Cerebellar cortex (tissue), 1 donor: ENCODE measurements at regions not wholly inside any gene's neighbourhood (a gene's known extent, or its start where the extent isn't known, plus 50 kb on each side); places are given as distances from the start of the nearest gene placed in this dataset.
"Not testable (repeated sequence)": the region's sequence is repeated elsewhere in the genome, so short reads cannot be mapped to it uniquely, and the experiment has no call there.

Source experiments
- DNase-seq: peaks from one replicate; pipeline ENCODE4 v3.0.0-alpha.2; 2015; ENCODE audit warnings: low spot score

DNA sequence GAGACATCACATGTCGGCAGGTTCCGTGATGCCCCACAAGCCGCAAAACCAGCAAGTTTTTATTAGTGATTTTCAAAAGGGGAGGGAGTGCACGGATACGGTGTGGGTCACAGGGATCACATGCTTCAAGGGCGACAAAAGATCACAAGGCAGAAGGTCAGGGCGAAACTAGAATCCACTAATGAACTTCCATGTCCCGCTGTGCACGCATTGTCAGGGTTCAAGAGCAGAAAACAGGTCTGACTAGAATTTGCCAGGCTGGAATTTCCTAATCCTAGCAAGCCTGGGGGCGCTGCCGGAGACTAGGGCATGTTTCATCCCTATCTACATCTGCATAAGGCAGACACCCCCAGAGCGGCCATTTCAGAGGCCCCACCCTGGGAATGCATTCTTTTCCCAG, 225.2 kb downstream of the NPHP4 start:
- not testable (repeated sequence) for DNase-seq

DNA sequence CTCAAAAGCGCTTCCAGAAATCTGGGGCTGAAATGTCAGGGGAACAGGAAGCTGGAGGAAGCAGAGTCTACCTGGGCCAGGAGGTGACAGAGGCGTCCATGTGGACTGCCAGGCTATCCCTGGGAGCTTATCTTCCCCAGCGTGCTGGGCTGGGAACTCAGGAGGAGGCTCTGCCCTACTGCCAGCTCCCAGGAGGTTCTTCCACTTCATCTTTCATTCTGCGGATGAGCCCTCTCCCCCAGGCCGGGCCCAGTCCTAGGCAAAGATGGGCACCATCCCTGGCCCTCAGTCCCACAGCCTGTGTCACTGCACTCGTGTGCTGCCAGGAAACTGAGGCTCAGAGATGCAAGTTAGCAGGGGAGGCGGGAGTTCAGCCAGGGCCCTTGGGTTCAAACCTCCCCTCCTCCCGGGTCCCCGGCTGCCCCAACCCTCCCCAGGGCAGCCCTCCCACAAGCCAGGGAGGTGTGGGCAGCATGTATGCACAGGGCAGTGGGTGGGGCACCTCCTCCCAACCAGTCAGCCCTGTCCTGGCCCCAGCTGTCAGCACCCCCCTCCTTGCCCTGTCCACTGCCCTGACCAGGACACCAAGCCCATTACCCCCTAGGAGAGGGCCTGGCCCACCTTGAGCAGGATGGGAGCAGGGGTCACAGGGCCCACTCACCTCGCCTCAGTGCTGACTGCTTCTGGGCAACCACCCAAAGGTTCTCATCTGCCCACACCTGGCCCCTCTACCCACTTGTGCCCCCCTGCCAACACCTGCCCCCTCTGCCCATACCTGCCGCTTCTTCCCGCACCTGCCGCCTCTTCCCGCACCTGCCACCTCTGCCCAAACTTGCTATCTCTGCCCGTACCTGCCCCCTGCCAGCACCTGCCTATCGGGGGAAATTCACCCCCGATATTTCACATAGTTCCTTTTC, 226.0 kb downstream of the NPHP4 start:
- DNase-seq = no peak

- no peak for DNase-seq
Observed at GRCh38 chr1:5765483-5765882, 226.7 kb downstream of the NPHP4 start.

GRCh38 chr1:5764959-5765358, 227.3 kb downstream of the NPHP4 start:
- no peak for DNase-seq

- no peak for DNase-seq
Observed at GRCh38 chr1:5764464-5764863, 227.8 kb downstream of the NPHP4 start.

GRCh38 chr1:5763696-5764370, 228.4 kb downstream of the NPHP4 start:
- DNase-seq = no peak

DNA sequence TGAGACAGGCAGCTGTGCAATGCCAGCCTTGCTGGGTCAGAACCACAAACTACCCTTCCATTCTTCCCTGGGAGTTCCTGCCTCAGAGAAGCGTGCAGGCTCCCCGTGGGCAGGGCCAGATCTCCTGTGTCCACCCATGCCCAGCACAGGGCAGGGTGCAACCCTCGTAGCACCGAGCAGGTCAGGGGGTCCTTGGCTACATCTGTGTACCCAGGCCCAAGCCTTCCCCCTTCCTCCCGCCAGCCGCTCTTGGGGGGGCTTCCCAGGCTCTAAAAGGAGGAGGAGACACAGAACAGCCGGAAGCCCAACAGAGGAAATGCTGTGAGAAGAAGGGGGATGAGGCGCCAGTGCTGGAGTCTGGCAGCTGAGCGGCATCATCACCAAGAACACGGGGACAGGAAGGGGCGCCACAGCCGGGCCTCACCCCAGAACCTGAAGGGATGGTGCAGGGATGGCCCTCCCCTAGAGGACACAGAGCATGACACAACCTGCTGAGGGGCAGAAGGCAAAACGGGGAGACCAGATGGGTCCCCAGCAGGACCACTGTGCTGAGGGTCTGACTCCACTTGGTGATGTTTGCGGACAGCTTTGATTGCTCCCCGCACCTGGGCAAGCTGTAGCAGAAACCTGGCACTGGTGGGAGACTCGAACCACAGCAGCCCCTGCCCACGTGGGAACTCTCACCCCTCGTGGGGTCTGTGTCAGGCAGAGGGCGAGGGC, 233.2 kb downstream of the NPHP4 start:
- no peak for DNase-seq

- no peak for DNase-seq
Observed at GRCh38 chr1:5758000-5758858, 234.0 kb downstream of the NPHP4 start.

- DNase-seq = no peak
Observed at GRCh38 chr1:5757187-5757805, 234.9 kb downstream of the NPHP4 start.

DNA sequence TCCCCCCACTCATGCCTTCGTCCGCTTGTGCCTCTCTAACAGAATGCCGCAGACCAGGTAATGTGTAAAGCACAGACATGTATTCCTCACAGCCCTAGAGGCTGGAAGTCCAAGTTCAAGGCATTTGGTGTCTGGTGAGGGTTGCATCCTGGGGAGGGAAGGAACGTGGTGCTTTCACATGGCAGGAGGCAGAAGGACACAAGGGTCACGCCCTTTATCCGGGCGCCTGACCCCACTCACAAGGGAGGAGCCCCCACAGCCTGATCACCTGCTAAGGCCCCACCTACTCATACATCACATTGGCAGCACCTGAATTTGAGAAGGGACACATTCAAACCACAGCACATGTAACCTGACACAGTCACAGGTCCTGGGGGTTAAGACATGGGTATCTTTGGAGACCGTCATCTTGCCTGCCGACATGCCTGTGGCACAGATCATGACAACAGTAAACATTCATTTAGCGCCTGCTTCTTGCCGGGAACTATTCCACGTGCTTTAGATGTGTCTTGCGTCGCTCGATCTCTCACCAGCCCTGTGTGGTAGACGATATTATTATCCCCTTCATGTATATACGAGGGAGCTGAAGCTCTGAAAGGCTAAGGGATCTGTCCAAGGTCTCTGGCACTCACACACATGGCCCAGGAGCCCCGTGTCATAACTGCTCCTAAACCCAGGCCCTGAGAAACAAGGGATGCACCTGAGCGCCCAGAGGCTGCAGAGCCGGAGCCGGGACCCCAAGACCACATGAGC, 235.6 kb downstream of the NPHP4 start:
- DNase-seq = no peak

- no peak for DNase-seq
Observed at GRCh38 chr1:5755552-5756125, 236.6 kb downstream of the NPHP4 start.

- DNase-seq = no peak
Observed at GRCh38 chr1:5754817-5755551, 237.2 kb downstream of the NPHP4 start.

DNA sequence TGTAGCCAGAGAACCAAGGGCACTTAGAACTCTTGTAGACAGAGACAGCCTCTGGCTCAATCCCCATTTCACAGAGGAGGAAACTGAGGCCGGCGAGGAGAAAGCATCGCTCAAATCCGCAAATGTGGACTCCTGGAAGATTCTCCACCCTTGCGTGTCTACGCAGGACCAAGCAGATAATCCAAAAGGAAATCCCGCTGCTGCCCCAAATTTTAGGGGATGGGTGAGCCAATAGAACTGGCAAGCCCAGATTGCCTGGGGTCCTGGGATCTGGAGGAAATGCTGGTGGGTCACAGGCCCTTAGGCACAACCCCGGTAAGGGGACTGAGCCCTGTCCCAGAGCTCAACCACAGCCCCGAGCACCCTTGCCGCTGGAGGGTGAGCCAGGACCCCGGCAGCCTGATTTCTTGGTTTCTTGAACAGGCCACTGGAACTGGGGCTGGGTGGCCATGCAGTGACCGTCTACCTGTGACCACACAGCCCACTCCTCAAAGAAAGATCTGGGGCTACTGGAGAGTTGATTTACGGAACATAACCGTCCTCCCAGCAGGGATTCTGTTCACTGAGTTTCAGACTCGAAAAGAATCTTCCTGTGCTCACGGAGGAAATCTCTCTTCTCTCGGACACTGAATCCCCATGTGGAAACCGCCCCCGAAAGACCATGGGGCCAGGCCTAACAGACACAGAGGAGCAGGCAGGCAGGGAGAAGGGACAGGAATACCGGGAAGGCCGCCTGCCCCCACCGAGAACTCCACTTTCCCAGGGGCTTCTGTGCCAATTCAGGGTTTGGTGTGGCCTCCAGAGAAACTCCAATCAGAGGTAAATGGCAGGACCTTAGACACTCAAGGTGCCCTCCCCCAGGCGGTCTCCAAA, 238.4 kb downstream of the NPHP4 start:
- no peak for DNase-seq

DNA sequence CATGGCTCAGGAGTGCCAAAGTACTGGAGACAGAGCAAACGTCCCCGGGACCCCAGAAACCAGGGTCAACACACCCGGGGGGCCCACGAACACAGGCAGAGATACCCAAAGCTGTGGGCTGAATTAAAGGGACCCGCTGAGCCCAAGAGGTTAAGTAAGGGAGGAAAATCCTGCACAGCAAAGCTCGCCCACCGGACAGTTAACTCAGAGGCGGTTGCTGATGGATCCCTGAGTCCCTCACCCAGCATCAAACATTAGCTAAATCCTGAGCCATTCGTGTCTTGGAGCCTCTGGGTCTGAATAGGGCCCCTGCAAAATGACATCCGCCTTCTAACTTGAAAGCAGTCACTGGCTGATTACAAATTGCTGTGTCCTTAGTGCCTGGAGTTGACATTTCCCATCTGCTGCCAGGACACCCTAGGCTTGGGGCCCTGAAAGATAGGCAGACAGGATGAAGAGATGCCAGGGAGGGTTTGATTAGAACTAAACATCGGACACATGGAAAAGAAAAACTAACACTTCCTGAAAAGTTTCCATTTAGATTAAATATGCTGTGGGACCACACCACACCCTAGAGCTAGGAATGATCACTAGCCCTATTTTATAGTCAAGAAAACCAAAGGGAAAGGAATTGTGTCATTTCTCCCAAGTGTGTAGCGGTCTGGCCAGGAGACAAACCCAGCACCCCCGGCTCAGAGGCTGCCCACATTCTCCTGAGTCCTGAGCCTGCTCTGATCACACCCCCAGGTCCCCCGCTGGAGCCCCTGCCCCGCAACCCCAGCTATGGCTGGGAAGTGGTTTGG, 239.3 kb downstream of the NPHP4 start:
- DNase-seq = no peak

GRCh38 chr1:5751833-5752745, 240.1 kb downstream of the NPHP4 start:
- no peak for DNase-seq

DNA sequence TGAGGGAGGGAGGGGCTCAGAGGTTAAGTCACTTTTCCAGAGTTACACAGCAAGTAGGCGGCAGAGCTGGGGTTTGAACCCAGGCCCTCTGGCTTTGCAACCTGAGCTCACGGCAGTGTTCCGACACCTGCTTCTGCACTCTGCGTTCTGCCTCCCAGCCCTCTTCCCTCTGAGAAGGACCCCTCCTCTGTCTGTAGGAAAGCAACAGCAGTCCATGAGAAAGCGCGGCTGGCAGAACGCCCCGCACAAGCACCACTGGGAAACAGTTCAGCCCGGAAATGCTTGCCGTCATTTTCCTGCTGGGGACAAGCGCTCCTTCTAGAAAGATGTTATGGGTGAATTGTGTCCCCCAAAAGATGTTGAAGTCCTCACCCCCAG, 241.1 kb downstream of the NPHP4 start:
- DNase-seq = no peak
